ENCODE measurements at regions not wholly inside any gene's neighbourhood (a gene's known extent, or its start where the extent isn't known, plus 50 kb on each side); places are given as distances from the start of the nearest gene placed in this dataset.

GRCh38 chr13:31056644-31057271 is 104.9 kb downstream of the HSPH1 start:
- no peaks in the 10 kb centered on the region for H3K9me3 ChIP-seq (replicated peaks in 1 of 3)
- intact Hi-C loops (cut with DNase I): no loop called here
- no peak overlapping the region for H3K4me3 ChIP-seq
- no peak for DNase-seq
- 49 to 56% (median 53%) methylated on average over 10 of the region's 10 CpGs for WGBS, 4 donors
- no peaks in the 10 kb centered on the region for H3K36me3 ChIP-seq (replicated peaks in 1 of 2)
- TF ChIP-seq CTCF (IDR thresholded peaks at IDR 0.05): no peak
- no peak for TF ChIP-seq POLR2A (IDR thresholded peaks at IDR 0.05)
- H3K27ac ChIP-seq: no peak overlapping the region
- no peaks in the 10 kb centered on the region for H3K27me3 ChIP-seq
- no peaks in the 10 kb centered on the region for H3K4me1 ChIP-seq (replicated peaks in 1 of 2)

- no peak for DNase-seq
- WGBS, 4 donors: 83 to 90% (median 85%) methylated on average over 5 of the region's 5 CpGs
- Histone ChIP-seq H3K27me3 (no peaks in the 10 kb centered on the region), H3K27ac (no peak overlapping the region), H3K4me3 (no peak overlapping the region), H3K9me3 (replicated peaks in 1 of 3) (no peaks in the 10 kb centered on the region), H3K4me1 (replicated peaks in 1 of 2) (no peaks in the 10 kb centered on the region), H3K36me3 (replicated peaks in 1 of 2) (no peaks in the 10 kb centered on the region)
- intact Hi-C loops (cut with DNase I): no loop called here
- TF ChIP-seq CTCF (IDR thresholded peaks at IDR 0.05): no peak
- TF ChIP-seq POLR2A (IDR thresholded peaks at IDR 0.05): no peak
Measured at GRCh38 chr13:31055589-31055988, 106.1 kb downstream of the HSPH1 start.

- TF ChIP-seq POLR2A (IDR thresholded peaks at IDR 0.05): no peak
- TF ChIP-seq CTCF (IDR thresholded peaks at IDR 0.05): no peak
- no peaks in the 10 kb centered on the region for H3K27me3 ChIP-seq
- no peak for DNase-seq
- no peak overlapping the region for H3K27ac ChIP-seq
- no peaks in the 10 kb centered on the region for H3K9me3 ChIP-seq (replicated peaks in 1 of 3)
- no peaks in the 10 kb centered on the region for H3K36me3 ChIP-seq (replicated peaks in 1 of 2)
- no peak overlapping the region for H3K4me3 ChIP-seq
- 68 to 93% (median 84%) methylated on average over 2 to 4 of the region's 4 CpGs for WGBS, 4 donors
- intact Hi-C loops (cut with DNase I): no loop called here
- no peaks in the 10 kb centered on the region for H3K4me1 ChIP-seq (replicated peaks in 1 of 2)
Measured at GRCh38 chr13:31054632-31055031, 107.1 kb downstream of the HSPH1 start.

DNA sequence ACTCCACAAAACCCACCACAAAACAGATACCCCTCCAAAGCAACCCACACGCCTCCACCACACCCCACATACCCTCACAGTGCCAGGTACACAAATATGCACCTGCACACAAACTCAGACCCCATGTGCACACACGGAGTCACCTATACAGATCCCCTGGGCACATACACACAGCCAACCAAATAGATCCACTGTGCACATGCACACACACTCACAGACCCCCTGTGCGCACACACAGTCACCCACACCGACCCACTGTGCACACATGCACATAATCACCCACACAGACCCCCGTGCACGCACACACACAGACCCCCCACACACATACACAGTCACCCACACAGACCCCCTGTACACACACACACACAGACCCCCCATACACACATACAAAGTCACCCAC is 107.8 kb downstream of the HSPH1 start:
- Histone ChIP-seq H3K36me3 (replicated peaks in 1 of 2) (no peaks in the 10 kb centered on the region), H3K9me3 (replicated peaks in 1 of 3) (no peaks in the 10 kb centered on the region), H3K27ac (no peak overlapping the region), H3K4me3 (no peak overlapping the region), H3K4me1 (replicated peaks in 1 of 2) (no peaks in the 10 kb centered on the region), H3K27me3 (no peaks in the 10 kb centered on the region)
- intact Hi-C loops (cut with DNase I): no loop called here
- DNase-seq: no peak
- TF ChIP-seq POLR2A (IDR thresholded peaks at IDR 0.05) (no peak), CTCF (IDR thresholded peaks at IDR 0.05) (no peak)
- WGBS, 4 donors: 86 to 87% (median 86%) methylated on average over 4 to 6 of the region's 6 CpGs
